ENCODE measurements at regions not wholly inside any gene's neighbourhood (a gene's known extent, or its start where the extent isn't known, plus 50 kb on each side); places are given as distances from the start of the nearest gene placed in this dataset.
"Not testable (repeated sequence)": the region's sequence is repeated elsewhere in the genome, so short reads cannot be mapped to it uniquely, and the experiment has no call there.

DNA sequence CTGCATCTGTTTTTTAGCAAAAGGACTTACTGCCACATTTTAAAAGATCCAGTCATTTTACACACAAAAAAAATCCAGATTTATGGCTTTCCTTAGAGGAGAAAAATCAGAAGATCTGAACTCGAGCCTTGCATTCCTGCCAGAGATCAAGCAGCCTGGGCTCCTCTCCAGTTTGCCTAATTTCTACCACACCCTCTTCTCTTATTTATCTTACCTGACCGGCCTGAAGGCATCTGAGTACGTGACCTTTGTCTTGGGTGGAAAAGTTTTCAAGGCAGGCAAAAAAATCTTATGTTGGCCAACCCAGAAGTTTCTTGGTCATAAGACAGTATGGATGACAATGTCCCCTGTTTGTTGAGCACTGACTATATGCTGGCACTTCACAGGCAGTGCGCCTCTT lies 60.3 kb downstream of the CHRD start:
- peak; percentile 6 for DNase-seq

DNA sequence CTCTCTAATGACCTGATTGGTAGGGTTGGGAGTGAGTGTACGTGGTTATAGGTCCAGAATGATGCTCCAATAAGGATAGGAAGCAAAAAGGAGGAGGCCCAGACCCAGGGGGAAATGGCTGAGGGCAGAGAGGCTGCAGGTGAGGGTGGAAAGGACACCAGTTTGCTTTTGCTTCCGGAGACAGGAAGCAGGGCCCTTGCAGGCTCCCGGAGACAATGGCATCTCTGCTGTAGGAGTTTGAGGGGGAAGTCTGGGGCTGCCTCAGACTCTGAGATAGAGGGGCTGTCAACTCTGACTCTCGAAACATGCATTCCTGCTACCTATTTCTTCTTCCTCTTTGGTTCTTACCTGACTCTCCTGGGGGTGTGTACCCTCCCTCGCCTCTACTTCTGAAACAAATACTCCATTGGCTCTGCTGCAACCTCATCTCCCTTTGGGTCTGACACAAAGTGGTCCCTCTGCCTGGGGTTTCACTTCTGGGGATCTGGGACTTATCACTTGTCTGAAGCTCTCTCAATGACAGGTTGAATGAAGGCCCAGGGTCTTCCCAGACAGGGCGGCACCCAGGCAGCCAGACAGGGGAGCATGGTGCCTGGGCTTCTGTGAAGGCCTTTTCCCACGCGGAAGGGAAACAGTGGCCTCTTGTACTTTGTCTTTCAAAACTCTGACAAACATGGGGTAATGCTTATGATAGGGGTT lies 61.5 kb downstream of the CHRD start:
- no peak for DNase-seq

DNA sequence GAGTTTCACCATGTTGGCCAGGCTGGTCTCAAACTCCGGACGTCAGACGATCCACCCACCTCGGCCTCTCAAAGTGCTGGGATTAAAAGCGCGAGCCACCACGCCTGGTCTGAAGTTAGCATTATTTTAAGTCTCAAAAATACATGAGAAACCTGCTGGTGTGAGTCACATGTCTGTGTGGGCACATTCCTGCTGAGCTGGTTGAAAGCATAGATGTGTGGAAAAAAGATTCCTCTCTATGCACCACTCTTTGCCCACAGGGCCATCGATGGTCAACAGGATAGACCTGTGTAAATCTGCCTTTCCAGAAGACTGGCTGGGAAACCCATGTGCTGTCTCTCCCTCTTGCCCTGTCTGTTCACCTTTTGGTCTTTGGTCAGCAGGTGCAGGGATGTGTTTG lies 63.5 kb downstream of the CHRD start:
- DNase-seq = no peak

DNA sequence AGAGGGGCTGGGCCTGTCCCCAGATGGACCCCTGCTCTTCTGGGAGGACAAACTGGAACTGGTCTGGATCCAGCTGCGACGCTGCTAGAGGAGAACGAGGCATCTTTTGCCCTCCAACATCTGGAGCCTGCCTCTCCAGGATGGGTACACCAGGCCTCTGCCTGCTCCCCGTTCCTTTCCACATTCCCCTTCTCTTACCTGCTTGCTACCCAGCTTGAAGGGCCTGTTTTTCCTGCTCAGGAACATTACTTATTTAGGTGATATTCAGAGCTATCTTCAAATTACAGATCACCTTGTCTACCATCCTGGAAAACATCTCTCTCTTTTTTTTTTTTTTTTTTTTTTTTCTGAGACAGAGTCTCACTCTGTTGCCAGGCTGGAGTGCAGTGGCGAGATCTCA lies 64.0 kb downstream of the CHRD start:
- DNase-seq = no peak

DNA sequence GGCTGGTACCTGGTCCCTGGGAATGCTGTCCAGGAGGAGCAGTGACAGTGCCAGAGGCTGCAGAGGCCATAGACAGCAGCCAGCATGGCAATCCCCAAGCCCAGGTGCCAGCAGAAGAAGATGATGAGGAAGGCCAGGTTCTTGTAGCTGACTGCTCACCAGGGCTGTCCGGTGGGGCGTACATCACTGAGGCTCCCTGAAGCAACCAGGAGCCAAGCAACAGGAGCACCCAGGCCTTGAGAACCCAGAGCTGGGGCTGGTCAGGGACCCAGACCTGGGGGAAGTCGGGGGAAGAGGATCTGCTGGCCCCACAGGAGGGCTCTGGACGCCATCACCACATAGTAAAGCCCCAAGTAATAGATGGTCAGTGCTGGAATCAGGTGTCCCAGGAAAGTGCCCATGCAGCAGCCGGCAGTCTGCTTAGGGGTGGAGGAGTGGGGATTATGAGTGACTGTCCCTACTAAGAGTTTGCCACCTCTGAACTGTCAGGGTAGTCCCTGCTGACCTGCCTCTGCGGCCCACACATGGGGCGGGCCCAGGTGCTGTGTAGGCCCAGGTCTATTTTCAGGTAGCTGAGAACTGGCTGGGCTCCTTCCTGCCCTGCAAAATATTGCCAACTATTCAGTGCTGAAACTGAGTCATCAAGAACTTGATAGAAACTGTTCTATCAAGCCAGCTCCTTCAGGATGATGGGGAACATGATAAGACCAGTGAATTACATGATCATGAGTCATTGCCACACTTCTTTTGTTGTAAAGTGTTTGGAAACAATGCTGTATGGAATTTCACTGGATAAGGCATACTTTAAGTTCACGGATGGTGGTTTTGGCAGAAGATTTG lies 68.7 kb downstream of the CHRD start:
- DNase-seq = peak; percentile 90

DNA sequence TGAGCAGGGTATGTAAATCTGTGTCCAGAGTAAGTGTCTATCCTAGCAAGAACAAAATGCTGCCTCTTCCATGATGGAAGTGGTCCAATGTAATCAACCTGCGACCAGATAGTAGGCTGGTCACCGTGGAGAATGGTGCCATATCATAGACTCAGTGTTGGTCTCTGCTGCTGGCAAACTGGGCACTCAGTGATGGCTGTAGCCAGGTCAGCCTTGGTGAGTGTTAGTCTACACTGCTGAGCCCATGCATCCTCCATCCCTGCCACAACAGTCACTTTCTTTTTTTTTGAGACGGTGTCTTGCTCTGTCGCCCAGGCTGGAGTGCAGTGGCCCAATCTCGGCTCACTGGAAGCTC lies 69.3 kb downstream of the CHRD start:
- no peak for DNase-seq

DNA sequence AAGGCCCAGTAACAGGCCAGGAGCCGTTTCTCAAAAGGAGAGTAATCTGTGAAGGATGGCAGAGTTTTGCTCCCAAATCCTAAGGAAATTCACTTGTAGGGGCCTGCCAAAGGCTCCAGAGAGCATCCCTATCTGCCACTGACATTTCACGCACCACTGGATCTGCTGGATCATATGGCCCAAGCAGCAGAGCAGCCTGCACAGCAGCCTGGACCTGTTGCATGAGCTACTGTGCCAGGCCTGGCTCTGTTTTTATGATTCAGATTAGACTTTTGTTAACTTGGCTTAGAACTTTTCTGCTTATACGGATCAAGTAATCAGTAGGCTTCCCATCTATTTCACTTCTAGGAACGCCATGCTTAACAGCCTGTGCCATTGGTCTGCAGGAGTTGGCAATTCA lies 70.7 kb downstream of the CHRD start:
- no peak for DNase-seq

DNA sequence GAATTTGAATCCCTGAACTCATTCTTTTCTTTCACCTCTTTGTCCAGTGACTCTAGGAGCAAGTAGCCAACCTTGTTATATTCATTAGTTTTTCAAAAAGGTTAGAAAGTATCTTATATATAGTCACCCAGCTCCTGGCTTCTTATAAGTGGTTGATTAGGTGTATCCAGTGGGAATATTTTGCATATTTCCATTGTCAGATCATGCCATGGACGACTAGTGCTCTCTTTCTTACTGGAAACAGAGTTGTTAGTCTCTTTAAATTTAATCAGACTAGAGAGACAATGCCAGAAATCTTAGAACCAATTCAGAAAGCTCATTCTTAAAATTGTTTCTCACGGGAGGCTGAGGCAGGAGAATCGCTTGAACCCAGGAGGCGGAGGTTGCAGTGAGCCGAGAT lies 73.4 kb downstream of the CHRD start:
- no peak for DNase-seq

DNA sequence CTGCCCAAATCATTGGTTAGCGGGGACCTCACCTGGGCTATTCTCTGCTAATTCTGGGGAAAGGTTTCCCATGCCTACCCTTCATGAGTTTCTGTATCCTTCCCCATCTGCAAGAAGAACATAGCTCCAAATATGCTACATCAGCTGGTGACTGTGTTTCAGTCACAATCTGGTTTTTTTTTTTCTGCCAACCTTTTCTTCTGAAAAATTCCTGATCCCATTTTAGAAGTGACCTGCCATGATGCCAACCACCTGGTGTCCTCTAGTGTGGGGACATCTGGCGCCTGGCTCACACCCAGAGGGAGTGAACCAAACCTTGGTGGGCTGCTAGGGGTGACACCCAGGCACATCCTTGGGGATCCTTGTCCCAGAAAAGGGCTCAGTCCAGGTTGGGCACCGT lies 76.1 kb downstream of the CHRD start:
- no peak for DNase-seq

DNA sequence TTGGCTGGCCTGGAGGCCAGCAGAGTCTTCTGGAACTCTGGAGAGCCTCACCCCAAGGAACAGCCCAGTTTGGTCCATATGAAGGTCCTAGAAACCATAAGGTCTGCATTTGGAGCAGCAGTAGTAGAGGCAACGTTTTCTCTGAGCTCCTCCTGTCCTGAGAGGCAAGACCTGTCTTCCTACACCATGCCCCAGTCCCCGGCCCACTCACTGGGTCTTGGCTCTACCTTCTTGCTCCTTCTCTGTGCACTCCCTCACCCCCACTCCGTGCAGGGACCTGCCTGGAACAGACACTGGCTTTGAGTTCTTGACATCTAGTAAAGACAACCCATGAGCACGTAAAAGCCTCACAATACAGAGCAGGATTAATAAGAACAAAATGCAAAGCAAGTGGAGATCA lies 76.6 kb downstream of the CHRD start:
- no peak for DNase-seq

DNA sequence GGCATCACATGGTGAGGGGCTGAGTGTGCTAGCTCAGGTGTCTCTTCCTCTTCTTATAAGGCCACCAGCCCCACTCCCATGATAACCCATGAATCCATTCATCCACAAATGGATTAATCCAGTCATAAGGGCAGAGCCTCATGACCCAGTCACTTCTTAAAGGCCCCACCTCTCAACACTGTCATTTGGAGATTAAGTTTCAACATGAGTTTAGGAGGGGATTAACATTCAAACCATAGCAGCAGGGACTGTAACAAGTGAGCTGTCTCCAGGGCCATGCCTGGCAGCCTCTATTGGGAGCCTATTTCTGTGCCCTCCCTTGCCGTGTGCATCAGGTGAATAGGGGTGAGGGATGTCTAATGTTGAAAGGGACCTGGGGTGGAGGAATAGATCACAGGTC lies 77.5 kb downstream of the CHRD start:
- no peak for DNase-seq

DNA sequence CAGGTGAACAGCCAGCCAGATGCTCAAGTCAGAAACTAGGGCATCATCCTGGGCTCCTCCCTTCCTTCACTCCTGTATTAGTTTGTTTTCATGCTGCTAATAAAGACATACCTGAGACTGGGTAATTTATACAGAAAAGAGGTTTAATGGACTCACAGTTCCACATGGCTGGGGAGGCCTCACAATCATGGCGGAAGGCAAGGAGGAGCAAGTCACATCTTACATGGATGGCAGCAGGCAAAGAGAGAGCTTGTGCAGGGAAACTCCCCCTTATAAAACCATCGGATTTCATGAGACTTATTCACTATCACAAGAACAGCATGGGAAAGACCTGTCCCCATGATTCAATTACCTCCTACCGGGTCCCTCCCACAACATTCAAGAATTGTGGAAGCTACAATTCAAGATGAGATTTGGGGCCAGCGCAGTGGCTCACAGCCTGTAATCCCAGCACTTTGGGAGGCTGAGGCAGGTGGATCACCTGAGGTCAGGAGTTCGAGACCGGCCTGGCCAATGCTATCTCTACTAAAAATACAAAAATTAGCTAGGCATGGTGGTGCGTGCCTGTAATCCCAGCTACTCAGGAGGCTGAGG lies 78.0 kb downstream of the CHRD start:
- not testable (repeated sequence) for DNase-seq

DNA sequence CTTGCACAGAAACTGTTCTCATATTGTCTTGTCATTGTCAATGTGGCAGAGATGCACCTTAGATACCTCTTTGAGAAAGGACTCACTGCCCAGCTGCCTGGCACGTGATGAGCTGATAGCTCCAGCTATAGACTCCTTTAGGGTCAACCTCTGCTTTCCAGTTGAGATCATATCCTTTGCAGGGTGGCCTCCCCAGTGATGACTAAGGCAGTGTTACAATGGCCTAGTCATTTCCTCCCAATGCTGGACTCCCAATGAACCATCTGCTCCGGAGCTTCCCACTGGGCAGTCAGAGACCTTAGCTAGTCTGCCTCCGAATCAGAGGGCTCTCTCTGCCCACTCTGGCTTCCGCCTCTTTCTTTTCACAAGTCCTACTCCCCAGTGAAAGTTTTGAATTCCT lies 79.5 kb downstream of the CHRD start:
- no peak for DNase-seq

DNA sequence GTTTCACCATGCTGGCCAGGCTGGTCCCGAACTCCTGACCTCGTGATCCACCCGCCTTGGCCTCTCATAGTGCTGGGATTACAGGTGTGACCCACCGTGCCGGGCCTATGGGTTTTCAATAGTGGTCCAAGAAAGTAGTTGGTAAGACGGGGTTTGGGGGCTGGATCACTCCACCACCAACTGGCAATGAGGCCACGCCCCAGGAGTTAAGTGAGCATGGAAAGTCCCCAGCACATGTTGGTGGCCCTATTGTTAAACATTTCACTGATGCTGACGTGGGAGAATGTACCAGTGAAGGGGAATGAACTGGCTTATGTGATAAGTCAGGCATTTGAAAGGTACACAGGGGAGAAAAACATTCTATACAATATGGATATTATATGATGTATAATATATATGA lies 80.4 kb downstream of the CHRD start:
- DNase-seq = no peak

DNA sequence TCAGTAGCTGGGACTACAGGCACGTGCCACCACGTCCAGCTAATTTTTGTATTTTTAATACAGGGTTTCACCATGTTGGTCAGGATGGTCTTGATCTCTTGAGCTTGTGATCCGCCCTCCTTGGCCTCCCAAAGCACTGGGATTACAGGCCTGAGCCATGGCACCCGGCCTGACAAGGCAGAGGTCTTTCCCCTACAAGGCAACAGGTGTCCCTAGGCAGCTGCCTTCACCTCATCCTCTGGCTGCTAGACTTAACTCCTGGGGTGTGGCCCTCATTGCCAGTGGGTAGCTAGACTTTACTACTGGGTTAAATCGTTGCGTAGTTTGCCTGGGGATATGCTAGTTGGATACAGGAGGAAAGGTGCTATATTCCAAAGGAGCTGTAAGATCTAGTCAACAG lies 81.4 kb downstream of the CHRD start:
- no peak for DNase-seq

DNA sequence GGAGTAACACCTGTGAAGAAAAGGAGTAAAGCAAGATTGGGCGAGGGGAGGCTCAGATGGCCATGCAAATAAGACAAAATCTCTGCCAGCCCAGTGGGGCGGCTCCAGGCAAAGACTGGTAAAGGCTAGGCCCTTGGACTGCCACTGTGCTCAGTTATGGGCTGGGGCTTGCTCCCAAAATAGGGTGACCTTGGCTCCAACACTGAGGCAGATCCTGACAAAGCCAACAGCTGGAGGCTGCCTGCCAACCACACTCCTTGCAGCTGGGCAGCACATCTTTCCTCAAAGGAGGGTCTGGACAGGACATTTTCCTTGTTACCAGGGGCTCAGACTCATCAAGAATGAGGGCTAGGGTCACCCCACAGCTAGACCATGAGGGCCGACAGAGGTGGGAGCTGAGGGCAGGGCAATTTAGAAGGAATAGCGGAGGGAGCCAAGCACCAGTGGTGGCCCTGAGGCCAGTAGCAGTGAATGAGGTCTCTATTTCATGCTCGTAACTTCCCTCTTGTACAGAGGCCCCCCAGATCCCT lies 86.1 kb downstream of the CHRD start:
- DNase-seq = no peak

DNA sequence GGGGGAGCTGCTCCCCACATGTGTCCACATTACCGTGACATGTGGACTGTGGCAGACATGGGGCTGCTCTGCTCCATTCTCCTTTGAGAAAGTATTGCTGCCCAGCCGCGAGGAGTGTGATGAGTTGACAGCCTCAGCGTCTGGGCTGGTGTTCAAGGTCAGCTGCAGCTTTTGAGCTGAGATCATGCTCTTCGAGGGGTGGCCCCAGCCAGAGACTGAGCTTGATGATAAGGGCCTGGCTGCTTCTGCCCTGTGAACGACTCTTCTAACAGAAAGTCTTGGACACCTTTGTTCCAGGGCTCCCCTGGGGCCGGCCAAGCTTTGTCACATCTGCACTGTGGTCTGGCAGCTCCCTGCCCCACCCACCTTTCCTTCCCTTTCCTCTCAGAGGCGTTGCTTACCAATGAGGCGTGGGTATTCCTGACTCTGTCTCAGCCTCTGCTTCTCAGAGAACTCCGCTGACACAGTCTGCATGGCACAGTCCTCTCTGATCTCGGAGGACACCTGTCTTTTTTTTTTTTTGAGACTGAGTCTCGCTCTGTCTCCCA lies 86.6 kb downstream of the CHRD start:
- DNase-seq = peak; percentile 45

DNA sequence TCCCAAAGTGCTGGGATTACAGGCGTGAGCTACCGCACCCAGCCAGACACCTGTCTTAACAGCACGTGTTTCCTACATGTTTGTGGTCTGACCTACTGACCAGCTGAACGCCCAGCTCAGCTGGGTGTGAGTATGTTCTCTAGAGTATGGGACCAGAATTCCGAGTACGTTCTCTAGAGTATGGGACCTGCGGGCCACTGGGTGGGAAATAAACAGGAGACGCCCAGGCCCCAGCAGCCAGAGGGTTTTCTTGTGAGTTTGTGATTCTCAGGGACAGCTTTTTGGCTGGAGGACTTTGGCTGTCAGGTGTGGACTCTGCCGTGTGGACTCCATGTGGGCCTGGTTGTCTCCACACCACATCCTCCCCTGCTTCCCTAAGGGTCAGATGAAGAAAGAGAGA lies 87.3 kb downstream of the CHRD start:
- no peak for DNase-seq

DNA sequence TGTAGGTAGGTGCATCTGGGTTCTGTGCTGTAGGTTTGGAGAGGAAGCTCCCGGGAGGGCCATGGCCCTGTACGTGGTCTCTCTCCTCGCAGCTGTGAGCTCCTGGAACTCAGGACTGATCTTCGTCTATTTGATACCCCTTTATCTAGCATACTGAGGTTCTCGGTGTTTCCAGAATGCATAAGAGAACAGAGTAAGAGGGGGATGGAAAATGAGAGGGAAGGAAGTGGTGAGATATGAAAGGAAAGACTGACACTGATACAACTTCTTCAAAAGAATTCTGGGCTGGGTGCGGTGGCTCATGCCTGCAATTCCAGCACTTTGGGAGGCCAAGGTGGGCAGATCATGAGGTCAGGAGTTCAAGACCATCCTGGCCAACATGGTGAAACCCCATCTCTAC lies 90.7 kb downstream of the CHRD start:
- no peak for DNase-seq

DNA sequence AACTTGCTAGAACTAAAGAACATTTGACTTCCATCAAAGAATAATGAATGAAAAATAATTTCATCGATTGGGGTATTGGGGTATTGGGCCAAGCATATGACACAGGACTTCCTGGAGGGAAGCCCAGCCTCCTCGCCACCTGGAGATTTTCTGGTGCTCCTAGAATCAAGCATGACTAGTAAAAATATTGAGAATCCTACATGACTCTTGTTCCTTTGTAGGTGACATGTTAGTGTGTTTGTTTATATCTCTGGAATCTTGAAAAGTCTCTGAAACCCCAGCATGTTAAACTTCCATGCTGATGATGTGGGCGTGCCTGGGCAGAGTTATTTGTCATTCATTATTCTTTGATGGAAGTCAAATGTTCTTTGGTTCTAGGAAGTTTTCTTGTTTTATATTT lies 90.1 kb upstream of the EPHB3 start:
- DNase-seq = no peak

DNA sequence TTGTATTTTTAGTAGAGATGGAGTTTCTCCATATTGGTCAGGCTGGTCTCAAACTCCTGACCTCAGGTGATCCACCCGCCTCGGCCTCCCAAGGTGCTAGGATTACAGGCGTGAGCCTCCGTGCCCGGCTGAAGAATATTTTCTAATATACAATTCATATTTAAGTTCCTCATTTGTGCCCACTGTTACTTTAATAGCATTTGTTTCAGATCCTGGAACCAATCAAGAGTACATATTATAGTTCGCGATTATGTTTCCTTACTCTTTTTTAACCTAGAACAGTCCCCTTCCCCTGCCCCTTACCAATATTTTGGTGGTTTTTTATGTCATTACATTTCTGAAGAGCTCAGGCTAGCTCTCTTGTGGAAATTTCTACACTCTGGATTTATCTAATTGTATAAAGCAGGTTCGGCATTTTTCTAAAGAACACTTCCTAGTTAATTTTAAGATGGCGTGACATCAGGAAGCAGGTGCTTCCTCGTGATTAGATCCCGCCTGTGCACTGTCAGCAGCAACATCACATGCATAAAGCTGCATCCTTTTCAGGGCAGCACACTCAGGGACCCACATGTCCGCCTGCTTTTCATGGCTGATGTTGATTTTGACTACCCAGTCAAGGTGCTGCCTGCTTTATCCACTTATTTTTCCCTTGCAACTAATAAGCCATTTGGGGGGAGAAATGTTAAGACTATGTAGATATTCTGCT lies 88.7 kb upstream of the EPHB3 start:
- DNase-seq = no peak

DNA sequence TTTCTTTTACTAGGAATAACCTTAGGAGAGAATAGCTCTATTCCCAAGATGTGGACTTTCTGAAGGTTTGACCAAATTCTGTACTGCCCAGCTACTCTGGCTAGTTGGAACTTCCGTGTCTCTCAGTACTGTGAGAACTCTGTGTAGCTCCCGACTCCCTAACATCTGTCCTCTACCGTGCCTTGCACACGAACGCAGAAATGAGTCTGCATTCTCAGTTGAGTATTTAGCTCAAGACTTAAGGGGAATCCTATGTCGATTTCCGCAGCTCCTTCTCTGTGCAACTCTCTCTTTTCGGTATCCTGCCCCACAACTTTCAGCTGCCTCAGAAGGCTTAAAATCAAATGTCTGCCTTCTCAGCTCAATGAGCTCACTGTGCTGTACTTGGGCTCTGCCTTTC lies 86.7 kb upstream of the EPHB3 start:
- no peak for DNase-seq

DNA sequence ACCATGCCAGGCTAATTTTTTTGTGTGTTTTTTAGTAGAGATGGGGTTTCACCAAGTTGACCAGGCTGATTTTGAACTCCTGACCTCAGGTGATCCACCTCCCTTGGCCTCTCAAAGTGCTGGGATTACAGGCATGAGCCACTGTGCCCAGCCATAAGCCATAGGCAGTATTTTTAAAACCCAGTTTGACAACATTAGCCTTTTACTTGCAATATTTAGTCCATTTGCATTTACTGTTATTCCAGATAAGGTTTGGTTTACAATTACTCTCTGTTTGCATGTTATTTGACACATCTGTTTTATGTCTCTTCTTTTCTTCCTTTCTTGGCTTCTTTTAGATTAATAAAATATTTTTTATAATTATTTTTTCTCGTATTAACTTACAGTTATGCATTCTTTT lies 83.6 kb upstream of the EPHB3 start:
- no peak for DNase-seq

Measured in fibroblast of skin of abdomen (primary cell).